Adrenal gland (tissue), 9 donors: ENCODE measurements at regions not wholly inside any gene's neighbourhood (a gene's known extent, or its start where the extent isn't known, plus 50 kb on each side); places are given as distances from the start of the nearest gene placed in this dataset.

Source experiments
- DNase-seq, 7 donors: peaks; one replicate each; pipeline ENCODE4 v3.0.0-alpha.2; 2019 to 2020
- H3K27ac ChIP-seq, 5 donors: fragments of 200-600 bp; sonication (generic) in 4 of 5; 1 replicate in 3 of 5; 2 replicates in 2 of 5; pipeline versions ENCODE4 v1.5.1 to v1.8.0; 2016 to 2020; ENCODE audit warnings: mild to moderate bottlenecking in 1 of 5
- H3K27me3 ChIP-seq: fragments of 200-600 bp; 2 replicates; pipeline ENCODE4 v1.8.0; 2021
- H3K36me3 ChIP-seq, 2 donors: fragments of 200-600 bp; replicated peaks in 1 of 2; 1 replicate in 1 of 2; 2 replicates in 1 of 2; pipeline versions ENCODE4 v1.5.1 to v1.8.0; 2018 to 2022
- H3K4me1 ChIP-seq, 2 donors: fragments of 200-600 bp; replicated peaks in 1 of 2; 1 replicate in 1 of 2; 2 replicates in 1 of 2; pipeline versions ENCODE4 v1.5.1 to v1.8.0; 2018 to 2021
- H3K4me3 ChIP-seq, 4 donors: fragments of 200-600 bp; sonication (generic) in 3 of 4; one replicate each; pipeline ENCODE4 v1.5.1; 2016 to 2018
- H3K9me3 ChIP-seq, 3 donors: fragments of 200-600 bp; sonication (generic) in 1 of 3; replicated peaks in 1 of 3; 1 replicate in 2 of 3; 2 replicates in 1 of 3; pipeline versions ENCODE4 v1.5.1 to v1.8.0; 2016 to 2021
- POLR2A ChIP-seq, 2 donors: fragments of 450-650 bp; IDR thresholded peaks; one replicate each; pipeline ENCODE4 v1.6.1; 2017; ENCODE audit warnings: antibody characterized with exemption in 2 of 2, mild to moderate bottlenecking in 2 of 2, moderate library complexity in 1 of 2
- WGBS, 4 donors: extraction: QIAGEN DNeasy Blood & Tissue Kit in 2 of 4; methylation state at CpG; one replicate each; pipeline versions ENCODE4 v1.1.5 to v1.1.7; 2013 to 2017; 5-methylcytosine and 5-hydroxymethylcytosine counted together
- intact Hi-C, 2 donors: fragments of 100-400 bp; cut with DNase I; formaldehyde crosslinking; loops; one replicate each; pipeline versions ENCODE4 v1.14.1 to v1.15.0; 2022 to 2023
- TF ChIP-seq, protein P1 (sequence below), 6 experiments: fragments of 450-650 bp in 4 of 6; fragments of 200-600 bp in 2 of 6; sonication (generic) in 1 of 6; IDR thresholded peaks; 1 replicate in 5 of 6; 2 replicates in 1 of 6; pipeline versions ENCODE4 v1.5.1 to v1.8.0; 2016 to 2021; ENCODE audit warnings: antibody characterized with exemption in 6 of 6, mild to moderate bottlenecking in 2 of 6, moderate library complexity in 1 of 6
- donor health status: healthy with polysubstance abuse.
- donor health status: Bipolar disorder and iron deficiency.
- donor health status: DM: yes; HTN: yes; CAD: no.
- donor health status: DM: no; HTN: no; CAD: no.
- donor health status: DM: no; HTN: no; CAD: no.

DNA sequence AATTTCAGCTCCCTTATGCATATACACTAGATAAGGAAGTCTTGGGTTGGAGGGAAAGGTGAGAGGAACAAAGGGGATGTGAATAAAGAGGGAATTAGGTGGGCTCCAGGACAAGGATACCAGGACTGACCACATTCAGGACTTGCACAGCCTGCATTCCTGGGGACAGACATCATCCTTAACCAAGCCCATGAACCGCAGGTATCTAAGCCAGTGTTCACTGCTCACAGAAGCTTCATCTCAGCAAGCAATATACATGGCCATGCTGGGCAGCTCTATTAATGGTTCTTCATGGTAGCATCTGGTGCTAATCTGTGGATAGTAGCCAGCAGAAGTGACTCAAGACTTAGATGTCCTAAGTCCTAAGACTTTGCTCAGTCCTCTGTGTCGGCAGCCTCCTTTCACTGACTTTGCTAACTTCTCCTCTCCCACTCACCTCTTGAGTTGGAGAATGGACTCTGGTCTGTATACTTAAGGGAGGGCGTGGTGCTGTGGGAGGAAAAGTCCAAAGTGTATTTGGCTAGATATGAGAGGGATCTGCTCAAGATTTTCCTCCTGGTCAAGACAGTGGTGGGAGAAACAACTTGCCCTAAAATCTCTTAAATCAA, 136.1 kb downstream of the ASCL1 start:
- H3K4me3 ChIP-seq: no peak overlapping the region
- H3K36me3 ChIP-seq: no peaks in the 10 kb centered on the region
- DNase-seq: no peak
- WGBS, 4 donors: 76 to 85% (median 80%) methylated on average over 3 of the region's 3 CpGs
- TF ChIP-seq, protein P1, sequence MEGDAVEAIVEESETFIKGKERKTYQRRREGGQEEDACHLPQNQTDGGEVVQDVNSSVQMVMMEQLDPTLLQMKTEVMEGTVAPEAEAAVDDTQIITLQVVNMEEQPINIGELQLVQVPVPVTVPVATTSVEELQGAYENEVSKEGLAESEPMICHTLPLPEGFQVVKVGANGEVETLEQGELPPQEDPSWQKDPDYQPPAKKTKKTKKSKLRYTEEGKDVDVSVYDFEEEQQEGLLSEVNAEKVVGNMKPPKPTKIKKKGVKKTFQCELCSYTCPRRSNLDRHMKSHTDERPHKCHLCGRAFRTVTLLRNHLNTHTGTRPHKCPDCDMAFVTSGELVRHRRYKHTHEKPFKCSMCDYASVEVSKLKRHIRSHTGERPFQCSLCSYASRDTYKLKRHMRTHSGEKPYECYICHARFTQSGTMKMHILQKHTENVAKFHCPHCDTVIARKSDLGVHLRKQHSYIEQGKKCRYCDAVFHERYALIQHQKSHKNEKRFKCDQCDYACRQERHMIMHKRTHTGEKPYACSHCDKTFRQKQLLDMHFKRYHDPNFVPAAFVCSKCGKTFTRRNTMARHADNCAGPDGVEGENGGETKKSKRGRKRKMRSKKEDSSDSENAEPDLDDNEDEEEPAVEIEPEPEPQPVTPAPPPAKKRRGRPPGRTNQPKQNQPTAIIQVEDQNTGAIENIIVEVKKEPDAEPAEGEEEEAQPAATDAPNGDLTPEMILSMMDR (IDR thresholded peaks at IDR 0.05): no peak
- no peak for TF ChIP-seq POLR2A (IDR thresholded peaks at IDR 0.05)
- H3K27me3 ChIP-seq: no peaks in the 10 kb centered on the region
- H3K27ac ChIP-seq: no peak overlapping the region
- no peaks in the 10 kb centered on the region for H3K4me1 ChIP-seq
- intact Hi-C loops: no loop called here
- no peaks in the 10 kb centered on the region for H3K9me3 ChIP-seq

DNA sequence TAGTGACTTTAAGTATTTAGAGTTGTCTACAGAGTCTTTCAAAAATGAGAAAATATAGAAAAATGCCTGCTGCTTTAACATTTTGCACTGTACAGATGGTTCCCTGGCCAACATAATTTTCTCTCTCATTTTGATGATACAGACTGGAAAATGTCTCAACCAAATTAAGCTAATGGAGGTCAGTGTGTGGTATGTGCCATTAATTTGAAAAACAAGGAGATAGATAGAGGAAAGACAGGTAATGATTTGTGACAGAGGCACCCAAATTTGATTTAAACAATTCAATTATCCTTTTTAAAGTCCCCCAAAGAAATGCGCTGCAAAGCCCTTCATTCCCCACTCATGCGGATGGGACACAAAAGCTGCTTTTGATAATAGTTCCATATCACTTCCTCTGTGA, 140.0 kb downstream of the ASCL1 start:
- no peak for DNase-seq
- H3K27ac ChIP-seq: no peak overlapping the region
- no peaks in the 10 kb centered on the region for H3K27me3 ChIP-seq
- intact Hi-C loops: no loop called here
- no peaks in the 10 kb centered on the region for H3K4me1 ChIP-seq
- WGBS, 4 donors: 86 to 97% (median 91%) methylated on average over 2 of the region's 2 CpGs
- no peaks in the 10 kb centered on the region for H3K9me3 ChIP-seq
- H3K4me3 ChIP-seq: no peak overlapping the region
- TF ChIP-seq, protein P1 (IDR thresholded peaks at IDR 0.05): no peak
- TF ChIP-seq POLR2A (IDR thresholded peaks at IDR 0.05): no peak
- H3K36me3 ChIP-seq: no peaks in the 10 kb centered on the region

DNA sequence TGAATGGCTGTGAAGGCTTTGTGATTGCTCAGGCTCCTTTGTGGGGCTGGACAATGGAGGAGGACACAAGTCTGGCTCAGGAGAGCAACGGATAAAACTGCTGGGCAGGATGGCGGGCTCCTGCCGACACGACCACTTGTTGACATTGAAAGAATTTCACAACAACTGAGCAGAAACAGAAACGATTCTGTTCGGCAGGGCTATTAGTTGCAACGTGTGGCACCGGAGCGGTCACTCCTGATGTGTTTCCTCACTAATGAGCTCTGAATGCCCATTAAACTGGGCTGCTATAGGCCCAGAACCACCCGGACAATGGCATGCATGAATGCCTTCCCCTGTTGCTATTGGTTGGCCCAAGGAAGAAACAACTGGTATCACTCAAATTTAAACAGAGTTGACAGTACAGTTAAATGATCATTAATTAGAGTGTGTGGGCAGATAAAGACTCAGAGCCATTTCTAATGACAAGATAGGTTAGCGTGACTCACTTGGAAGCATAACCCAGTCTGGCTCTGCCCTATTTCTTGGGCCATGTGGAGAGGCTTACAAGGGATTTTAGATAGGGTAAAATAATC, 142.9 kb downstream of the ASCL1 start:
- 71 to 78% (median 75%) methylated on average over 11 of the region's 11 CpGs for WGBS, 4 donors
- intact Hi-C loops: no loop called here

DNA sequence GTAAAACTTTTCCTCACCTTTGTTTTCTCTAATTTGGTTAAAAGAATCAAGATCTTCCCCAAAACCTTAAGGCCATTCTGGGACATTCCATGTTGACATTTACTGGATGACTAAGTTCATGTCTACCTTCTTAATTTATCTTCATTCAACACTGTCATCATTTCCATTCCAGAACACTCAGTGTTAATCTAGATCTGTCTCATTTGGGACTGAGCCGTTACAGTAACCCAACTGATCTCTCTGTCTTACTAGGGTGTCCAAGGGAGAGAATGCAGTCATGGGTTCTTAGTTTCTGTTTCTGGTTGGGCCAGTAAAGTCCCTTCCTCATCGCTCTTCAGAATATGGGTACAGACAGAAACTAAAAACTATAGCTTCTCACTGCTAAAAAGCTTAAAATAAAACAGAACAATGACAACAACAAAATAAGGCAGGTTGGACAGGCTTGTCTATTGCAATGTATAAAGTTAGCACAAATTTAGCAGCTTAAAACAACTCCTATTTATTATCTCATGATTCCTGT, 144.8 kb downstream of the ASCL1 start:
- no peaks in the 10 kb centered on the region for H3K27me3 ChIP-seq
- WGBS, 4 donors: 66 to 76% (median 73%) methylated on average over 2 of the region's 2 CpGs
- no peaks in the 10 kb centered on the region for H3K9me3 ChIP-seq
- intact Hi-C loops: no loop called here
- no peak overlapping the region for H3K4me3 ChIP-seq
- no peak for DNase-seq
- H3K36me3 ChIP-seq: no peaks in the 10 kb centered on the region
- no peaks in the 10 kb centered on the region for H3K4me1 ChIP-seq
- TF ChIP-seq, protein P1 (IDR thresholded peaks at IDR 0.05): no peak
- no peak for TF ChIP-seq POLR2A (IDR thresholded peaks at IDR 0.05)
- no peak overlapping the region for H3K27ac ChIP-seq

More for the DNA sequence above, 142.9 kb downstream of the ASCL1 start:
- Histone ChIP-seq H3K4me3 (no peak overlapping the region), H3K27ac (no peak overlapping the region), H3K36me3 (no peaks in the 10 kb centered on the region), H3K9me3 (no peaks in the 10 kb centered on the region), H3K4me1 (no peaks in the 10 kb centered on the region), H3K27me3 (no peaks in the 10 kb centered on the region)
- TF ChIP-seq, protein P1 (IDR thresholded peaks at IDR 0.05): no peak
- no peak for TF ChIP-seq POLR2A (IDR thresholded peaks at IDR 0.05)
- peak in 1 of 7 donors; percentile 69 for DNase-seq
